GM18907 (cell line): ENCODE measurements at regions not wholly inside any gene's neighbourhood (a gene's known extent, or its start where the extent isn't known, plus 50 kb on each side); places are given as distances from the start of the nearest gene placed in this dataset.
"Not testable (repeated sequence)": the region's sequence is repeated elsewhere in the genome, so short reads cannot be mapped to it uniquely, and the experiment has no call there.

Experiments
- ATAC-seq: cut with Tn5 transposase; IDR thresholded peaks from one replicate; pipeline ENCODE4 v1.9.1; 2021; ENCODE audit warnings: mild to moderate bottlenecking, moderate library complexity; ENCODE audit not compliant: unreplicated experiment

DNA sequence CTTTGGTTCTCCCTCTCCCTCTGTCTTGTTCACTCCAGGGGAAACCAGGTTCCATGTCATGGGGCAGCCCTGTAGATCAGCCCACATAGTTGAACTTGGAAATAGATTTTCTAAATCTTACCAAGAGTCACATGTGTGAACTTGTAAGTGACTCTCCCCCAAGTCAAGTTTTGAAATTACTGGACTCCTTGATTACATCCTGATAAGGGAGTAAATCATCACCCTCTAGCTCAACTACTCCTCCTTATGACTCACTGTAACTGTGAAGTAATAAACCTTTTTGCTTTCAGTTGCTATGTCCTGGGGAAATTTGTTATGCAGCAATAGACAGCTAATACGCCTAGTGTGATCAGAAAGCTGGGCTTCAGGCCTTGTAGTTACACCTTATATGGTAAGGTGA, 703.3 kb downstream of the TTLL7 start:
- ATAC-seq = not testable (repeated sequence)

DNA sequence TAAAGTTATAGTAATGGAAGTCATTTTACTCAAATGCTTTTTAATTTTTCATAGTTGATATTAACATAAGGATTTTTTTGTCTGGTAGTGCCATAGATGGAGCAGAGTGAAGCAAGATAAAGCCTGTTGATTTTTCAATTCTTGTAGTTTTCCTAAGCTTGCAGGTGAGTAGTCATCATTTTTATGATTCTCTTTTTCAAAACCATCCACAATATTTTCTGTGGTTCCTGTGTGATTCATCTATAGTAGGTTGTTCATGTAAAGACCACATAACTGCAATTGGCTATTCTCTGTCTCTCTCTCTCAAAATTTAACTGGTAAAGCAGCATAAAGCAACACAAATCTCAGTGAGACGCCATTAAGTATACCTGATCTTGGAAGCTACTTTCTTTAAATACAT, 711.5 kb downstream of the TTLL7 start:
- ATAC-seq = not testable (repeated sequence)

DNA sequence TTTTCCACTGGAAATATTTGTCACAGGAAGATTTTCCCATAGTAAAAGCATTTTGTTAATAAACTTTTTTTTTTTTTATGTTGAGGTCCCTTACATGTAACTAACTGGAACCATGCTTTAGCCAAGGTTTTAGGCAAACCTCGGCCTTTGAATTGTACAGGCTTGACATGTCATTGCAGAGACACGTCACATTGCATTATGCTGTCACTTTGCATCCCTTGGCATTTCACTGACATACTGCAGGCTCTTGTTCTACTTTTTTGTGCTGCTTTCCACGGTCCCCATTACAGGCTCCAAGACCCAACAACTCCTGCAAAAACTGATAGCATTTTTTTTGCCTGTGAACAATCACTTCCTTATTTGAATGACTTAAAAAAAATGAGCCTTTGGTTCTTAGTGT, 724.3 kb downstream of the TTLL7 start:
- not testable (repeated sequence) for ATAC-seq

DNA sequence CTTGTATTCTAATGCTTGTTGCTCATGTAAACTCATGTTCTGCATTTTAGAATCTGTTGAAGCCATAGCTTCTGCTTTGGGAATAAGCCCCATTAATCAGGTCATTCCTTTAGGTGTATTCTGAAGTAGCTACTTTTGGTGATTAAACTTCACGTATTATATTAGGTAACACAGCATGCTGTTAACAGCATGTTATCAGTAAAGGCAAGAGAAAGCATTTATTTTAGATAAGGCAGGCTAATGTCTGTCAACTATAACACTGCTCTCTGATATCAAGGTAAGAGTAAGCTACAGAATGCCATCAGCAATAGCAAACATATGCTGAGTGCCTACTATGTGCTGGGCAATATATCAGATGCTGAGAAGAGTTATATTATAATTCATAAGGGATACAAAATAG, 726.4 kb downstream of the TTLL7 start:
- ATAC-seq = not testable (repeated sequence)

DNA sequence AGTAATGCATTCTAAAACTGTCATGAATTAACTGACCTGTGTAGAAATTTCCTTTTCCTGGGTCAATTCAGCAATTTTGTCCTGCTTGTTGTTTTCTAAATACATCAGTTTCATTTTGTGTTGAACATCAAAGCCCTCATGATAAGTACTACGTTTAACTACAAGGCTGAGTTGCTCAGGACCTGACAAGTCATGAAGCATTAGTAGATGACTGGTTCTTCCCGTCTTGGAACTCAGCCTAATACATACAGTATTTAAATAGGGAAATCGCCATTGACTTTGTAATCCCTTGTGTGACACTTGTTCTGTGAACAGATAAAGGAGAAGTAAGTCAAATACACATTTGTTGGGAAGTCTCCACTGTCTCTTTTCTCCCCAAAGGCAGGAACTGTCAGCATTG, 727.1 kb downstream of the TTLL7 start:
- ATAC-seq = not testable (repeated sequence)

DNA sequence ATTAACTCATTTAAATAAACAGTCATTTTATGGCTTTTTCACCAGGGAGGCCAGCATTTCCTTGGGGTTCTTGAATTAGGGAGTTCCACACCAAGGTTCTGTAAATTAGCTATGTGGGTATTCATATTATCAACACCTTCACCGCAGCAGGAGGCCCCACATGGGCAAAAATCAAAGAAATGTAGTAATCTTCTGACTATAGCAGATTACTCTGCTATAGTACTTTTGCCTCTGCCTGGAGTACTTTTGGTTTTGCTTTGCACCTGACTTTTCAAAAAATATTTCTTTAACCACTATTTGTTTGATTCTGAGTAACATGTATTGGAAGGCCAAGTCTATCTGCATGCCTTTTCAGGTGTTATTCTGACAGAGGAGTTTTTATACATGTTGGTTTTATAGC, 728.1 kb downstream of the TTLL7 start:
- ATAC-seq = peak; percentile 48

DNA sequence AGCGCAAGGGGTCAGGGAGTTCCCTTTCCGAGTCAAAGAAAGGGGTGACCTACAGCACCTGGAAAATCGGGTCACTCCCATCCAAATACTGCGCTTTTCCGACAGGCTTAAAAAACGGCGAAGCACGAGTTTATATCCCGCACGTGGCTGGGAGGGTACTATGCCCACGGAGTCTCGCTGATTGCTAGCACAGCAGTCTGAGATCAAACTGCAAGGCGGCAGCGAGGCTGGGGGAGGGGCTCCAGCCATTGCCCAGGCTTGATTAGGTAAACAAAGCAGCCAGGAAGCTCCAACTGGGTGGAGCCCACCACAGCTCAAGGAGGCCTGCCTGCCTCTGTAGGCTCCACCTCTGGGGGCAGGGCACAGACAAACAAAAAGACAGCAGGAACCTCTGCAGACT, 735.1 kb downstream of the TTLL7 start:
- not testable (repeated sequence) for ATAC-seq

DNA sequence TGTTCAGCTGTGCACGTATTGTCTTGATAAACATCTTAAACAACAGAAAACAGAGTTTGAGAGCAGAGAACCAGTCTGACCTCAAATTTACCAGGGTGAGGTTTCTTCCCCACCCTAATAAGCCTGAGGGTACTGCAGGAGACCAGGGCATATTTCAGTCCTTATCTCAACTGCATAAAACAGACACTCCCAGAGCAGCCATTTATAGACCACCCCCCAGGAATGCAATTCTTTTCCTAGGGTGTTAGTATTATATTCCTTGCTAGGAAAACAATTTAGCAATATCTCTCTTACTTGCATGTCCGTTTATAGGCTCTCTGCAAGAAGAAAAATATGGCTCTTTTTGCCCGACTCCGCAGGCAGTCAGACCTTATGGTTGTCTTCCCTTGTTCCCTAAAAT, 747.2 kb downstream of the TTLL7 start:
- ATAC-seq = not testable (repeated sequence)

DNA sequence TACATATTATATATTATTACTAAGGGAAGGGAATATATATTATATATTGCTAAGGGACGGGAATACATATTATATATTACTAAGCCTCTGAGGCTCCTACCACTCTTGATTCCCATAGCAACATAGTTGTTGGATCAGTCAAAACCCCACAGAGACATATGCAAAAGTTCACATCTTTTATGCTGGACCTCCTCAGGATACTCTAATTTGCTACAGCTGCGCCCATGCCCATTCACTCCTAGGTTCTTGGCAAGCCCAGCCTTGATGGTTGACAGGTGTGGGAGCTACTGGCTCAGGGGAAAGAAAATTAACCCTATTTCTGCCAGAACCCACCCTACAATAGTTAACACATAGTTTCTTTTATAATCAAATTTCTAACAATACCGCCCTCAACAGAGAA, 752.2 kb downstream of the TTLL7 start:
- ATAC-seq = not testable (repeated sequence)

DNA sequence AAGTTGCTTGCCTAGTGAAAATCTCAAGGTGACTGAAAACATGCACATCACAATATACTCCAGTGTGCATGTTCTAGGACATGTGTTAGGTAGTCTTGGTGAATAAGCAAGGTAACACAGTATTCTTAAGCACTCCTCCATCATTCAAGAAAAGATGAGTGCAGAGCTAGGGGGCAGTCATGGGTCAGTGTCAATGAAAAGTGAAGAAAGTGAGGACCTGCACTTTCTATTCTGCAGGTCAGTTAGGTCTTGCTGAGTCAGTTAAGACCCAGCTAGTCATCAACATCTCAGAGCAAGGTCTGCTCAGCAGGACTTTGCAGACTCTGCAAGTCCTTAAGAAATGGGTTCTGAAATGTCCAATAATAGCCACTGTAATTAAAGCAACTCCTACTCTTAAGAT, 754.1 kb downstream of the TTLL7 start:
- not testable (repeated sequence) for ATAC-seq

DNA sequence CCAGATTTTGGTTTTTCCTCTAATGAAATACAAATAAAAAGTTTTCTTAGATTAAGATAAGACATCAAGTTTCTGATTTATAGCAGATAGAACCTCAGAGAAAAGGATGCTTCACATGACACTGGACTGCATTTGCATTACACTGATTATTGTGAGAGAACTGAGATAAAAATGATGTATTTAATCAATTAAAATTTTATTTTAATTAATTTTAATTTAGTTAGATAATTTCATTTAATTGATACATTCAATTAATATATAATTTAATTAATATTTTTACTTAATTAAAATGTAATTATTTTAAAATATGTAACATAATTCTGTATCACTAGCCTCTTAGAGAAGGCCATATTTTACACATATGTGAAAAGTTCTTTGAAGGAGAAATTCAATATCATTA, 759.4 kb downstream of the TTLL7 start:
- ATAC-seq = not testable (repeated sequence)

DNA sequence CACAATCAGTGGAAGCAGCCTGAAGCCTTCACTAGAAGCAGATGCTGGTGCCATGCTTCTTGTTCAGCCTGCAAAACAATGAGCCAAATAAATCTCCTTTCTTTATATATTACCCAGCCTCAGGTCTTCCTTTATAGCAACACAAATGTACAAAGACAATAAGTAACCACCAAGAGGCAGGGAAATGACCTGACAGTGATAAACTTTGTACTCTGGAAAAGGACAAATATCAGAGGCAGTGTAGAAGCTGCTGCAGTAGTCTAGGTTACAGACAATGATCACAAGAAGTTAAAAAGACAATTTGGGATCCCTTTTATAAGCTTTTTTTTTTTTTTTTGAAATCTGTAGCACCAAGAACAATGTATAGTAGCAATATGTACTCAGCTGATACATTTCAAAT, 760.3 kb downstream of the TTLL7 start:
- ATAC-seq = not testable (repeated sequence)

DNA sequence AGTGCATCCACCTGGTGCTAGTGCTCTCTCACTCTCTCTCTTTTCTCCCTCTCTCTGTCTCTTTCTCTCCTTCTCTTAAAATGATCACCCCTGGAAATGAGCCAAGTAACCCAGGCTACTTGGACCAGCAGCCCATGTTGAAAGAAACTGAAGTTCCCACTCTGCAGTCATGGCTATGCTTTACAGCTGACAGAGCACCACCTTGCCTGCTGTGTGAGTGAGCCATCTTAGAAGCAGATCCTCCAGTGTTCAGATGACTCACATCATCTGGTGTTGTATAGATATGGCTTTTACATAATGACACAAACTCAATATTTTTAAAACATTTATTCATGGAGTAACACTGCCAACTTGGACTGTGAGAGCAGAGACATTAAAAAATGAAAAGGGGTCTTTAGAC, 779.1 kb downstream of the TTLL7 start:
- not testable (repeated sequence) for ATAC-seq

DNA sequence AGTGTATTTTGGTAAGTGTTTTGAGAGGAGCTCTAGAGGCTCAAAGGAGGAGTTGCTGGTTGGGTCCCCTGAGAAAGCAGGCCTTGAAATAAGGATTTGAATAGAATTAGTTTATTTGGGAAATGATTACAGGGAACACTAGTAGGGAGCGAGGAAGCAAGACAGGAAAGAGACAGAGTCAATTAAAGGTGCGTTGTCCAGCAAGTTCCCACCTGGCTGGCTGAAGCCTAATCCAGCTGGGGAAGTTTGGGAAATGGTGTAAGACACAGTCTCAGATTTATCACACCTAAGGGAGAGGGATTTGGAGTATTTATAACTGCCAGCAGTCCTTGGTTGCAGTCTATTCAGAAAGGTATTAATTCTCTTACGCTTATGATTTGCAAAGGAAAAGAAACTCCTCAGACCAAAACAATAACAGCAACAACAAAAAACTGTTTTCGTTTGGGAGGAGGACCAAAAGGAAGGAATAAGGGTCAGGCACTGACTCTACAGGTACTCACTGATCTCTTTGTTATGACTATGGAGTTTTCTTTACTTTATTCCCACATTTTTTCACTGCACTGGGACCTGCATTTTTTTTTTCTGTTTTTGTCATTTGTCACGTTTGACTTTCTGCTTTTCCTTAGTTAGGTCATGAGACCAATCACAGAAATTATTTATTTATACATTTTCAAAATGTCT, 780.8 kb downstream of the TTLL7 start:
- ATAC-seq = not testable (repeated sequence)

DNA sequence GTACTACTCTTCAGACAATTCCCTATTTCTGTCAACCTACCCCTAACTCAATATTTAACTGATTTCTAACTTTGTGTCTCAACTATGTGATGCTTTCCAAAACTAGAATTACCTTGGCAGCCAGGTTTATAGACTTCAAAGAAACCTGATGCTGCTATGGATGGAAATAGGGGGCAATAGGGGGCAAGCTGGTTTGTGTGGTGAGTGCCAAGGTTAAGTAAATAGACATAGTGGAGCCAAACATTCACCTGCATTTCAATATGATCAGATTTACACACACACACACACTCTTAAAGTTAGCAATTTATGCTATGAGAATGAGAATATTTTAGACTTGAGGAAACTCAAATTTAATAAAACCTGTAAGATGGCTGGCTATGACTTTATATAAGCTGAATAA, 784.6 kb downstream of the TTLL7 start:
- ATAC-seq = not testable (repeated sequence)

DNA sequence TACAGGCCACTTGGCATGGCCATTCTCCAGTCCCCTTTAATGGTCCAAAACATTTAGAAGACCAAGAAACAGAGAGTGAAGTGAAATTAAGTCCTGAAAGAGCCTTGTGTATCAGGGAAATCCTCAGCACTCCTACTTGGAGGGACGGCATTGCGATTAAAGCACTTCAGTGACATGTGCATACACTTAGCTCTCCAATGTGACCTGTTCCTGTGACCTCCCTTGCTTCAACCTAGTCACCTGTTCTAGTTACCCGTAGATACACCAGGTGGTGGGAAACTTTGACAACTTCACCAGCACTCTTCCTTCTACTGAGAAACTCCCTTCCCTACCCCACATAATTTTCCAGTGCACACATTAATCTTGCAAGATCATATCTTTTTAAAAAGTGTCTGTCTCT, 785.3 kb downstream of the TTLL7 start:
- ATAC-seq = not testable (repeated sequence)

DNA sequence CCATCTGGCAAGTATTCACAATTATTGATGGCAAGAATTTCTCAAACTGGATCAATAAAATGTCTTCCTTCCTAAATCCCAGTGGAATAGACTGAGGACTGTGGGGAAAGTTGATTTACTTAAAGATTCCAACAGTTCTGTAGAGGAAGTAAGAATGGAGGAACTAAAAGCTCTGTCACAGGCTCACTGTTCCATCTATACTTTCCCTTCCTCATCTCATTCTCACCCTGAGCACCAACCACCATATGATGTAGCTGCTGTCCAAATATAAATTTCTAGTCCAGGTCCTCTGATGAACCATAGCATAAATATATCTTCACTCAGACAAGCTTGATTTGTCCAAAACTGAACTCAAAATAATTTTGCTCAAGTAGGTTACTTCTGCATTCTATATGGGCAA, 786.9 kb downstream of the TTLL7 start:
- ATAC-seq = not testable (repeated sequence)

DNA sequence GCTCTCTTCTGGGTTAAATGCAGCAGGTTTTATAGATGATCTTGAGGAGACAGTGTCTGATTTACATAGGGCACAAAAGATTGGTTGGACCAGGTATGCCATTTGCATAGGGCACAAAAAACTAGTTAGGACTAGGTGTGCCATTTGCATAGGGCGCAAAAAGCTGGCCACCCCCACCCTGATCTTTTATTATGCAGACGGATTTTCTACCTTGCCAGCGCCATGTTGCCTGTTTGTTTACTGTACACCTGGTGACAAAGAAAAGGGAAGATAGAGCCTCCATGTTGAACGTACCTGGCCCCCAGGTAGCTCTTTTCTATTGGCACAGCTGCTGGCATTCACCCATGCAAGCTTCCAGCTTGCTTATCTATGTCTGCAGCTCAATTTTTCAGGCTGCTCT, 790.4 kb downstream of the TTLL7 start:
- ATAC-seq = not testable (repeated sequence)

DNA sequence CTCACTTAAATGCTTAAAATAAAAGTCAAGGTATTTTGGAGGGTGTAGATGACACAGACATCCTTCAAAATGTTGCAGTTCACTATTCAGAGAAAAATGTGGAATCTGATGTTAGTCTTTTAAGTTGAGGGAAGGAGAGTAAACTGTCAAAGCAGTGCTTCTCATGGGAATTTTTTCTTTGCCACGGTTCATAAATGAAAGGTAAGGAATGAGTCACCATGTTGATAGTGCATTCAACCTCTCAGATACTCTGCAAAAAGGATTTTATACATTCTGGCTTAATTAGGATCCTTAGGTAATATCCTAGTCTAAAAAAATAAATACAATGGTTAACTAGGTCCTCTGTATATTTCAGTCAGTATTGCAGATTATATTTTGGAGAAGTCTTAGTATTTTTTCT, 804.3 kb downstream of the TTLL7 start:
- ATAC-seq = not testable (repeated sequence)

DNA sequence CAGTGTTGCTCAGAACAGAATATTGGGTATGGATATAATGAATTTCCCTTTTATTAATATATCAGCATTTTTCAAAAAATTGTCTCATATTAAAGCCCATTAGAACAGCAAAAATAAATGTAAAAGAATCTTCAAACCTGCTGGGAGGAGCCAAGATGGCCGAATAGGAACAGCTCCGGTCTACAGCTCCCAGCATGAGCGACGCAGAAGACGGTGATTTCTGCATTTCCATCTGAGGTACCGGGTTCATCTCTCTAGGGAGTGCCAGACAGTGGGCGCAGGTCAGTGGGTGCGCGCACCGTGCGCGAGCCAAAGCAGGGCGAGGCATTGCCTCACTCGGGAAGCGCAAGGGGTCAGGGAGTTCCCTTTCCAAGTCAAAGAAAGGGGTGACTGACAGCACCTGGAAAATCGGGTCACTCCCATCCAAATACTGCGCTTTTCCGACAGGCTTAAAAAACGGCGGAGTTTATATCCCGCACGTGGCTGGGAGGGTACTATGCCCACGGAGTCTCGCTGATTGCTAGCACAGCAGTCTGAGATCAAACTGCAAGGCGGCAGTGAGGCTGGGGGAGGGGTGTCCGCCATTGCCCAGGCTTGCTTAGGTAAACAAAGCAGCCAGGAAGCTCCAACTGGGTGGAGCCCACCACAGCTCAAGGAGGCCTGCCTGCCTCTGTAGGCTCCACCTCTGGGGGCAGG, 816.8 kb downstream of the TTLL7 start:
- not testable (repeated sequence) for ATAC-seq

DNA sequence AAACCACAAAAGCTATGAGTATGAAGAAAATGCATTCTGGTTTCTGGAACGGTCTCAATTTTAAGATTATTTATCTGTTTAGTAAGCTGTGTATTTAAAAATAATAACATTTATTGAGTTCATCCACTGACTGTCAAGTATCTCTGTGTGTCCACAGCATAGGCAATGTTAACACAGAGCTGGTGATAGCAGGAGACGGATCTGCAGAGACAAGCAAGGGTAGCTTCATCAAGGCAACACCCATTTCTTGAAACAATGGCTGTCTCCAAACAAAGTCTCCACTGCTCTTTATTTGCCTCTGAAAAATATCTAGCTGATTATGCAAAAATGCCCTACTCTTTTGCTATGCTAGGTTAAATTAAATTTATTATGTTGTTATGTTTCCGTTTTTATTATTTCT, 818.3 kb downstream of the TTLL7 start:
- not testable (repeated sequence) for ATAC-seq

DNA sequence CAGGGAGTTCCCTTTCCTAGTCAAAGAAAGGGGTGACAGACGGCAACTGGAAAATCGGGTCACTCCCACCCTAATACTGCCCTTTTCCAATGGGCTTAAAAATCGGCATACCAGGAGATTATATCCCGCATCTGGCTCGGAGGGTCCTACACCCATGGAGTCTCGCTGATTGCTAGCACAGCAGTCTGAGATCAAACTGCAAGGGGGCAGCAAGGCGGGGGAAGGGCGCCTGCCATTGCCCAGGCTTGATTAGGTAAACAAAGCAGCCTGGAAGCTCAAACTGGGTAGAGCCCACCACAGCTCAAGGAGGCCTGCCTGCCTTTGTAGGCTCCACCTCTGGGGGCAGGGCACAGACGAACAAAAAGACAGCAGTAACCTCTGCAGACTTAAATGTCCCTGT, 831.3 kb downstream of the TTLL7 start:
- ATAC-seq = not testable (repeated sequence)
